Stomach (tissue), 8 donors: ENCODE measurements at regions not wholly inside any gene's neighbourhood (a gene's known extent, or its start where the extent isn't known, plus 50 kb on each side); places are given as distances from the start of the nearest gene placed in this dataset.

ENCODE experiments used
- DNase-seq, 2 donors: peaks; one replicate each; pipeline versions ENCODE4 v3.0.0 to v3.0.0-alpha.2; 2013 to 2019
- H3K27ac ChIP-seq, 5 donors: fragments of 200-600 bp in 4 of 5; sonication (generic) in 4 of 5; one replicate each; pipeline ENCODE4 v1.5.1; 2013 to 2019; ENCODE audit warnings: mild to moderate bottlenecking in 1 of 5, moderate library complexity in 1 of 5
- H3K27me3 ChIP-seq, 3 donors: fragments of 200-600 bp; sonication (generic); one replicate each; pipeline ENCODE4 v1.5.1; 2017 to 2019; ENCODE audit warnings: mixed run types in 1 of 3
- H3K36me3 ChIP-seq, 4 donors: fragments of 200-600 bp; sonication (generic); 1 replicate in 3 of 4; 2 replicates in 1 of 4; pipeline ENCODE4 v1.5.1; 2016 to 2019
- H3K4me1 ChIP-seq, 4 donors: fragments of 200-600 bp; sonication (generic); one replicate each; pipeline ENCODE4 v1.5.1; 2016 to 2019
- H3K4me3 ChIP-seq, 4 donors: fragments of 200-600 bp; sonication (generic) in 3 of 4; one replicate each; pipeline ENCODE4 v1.5.1; 2016 to 2019; ENCODE audit warnings: mild to moderate bottlenecking in 1 of 4
- H3K9me3 ChIP-seq, 4 donors: fragments of 200-600 bp; sonication (generic); one replicate each; pipeline ENCODE4 v1.5.1; 2016 to 2019
- CTCF ChIP-seq, 7 experiments: fragments of 450-650 bp in 4 of 7; fragments of 200-600 bp in 3 of 7; sonication (generic) in 3 of 7; IDR thresholded peaks; one replicate each; pipeline ENCODE4 v1.5.1; 2016 to 2019; ENCODE audit warnings: antibody characterized with exemption in 7 of 7, control low read depth in 2 of 7, mild to moderate bottlenecking in 1 of 7
- EP300 ChIP-seq: sonication (generic); formaldehyde crosslinking; IDR thresholded peaks from one replicate; pipeline ENCODE4 v1.6.1; 2017; ENCODE audit warnings: antibody characterized with exemption
- POLR2A ChIP-seq, 4 donors: fragments of 450-650 bp; IDR thresholded peaks; one replicate each; pipeline ENCODE4 v1.6.1; 2016; ENCODE audit warnings: antibody characterized with exemption in 4 of 4, control low read depth in 2 of 4, mild to moderate bottlenecking in 1 of 4, moderate library complexity in 1 of 4
- POLR2AphosphoS5 ChIP-seq, 3 donors: sonication (generic); formaldehyde crosslinking; IDR thresholded peaks; one replicate each; pipeline ENCODE4 v1.6.1; 2016; ENCODE audit warnings: antibody characterized with exemption in 3 of 3
- WGBS, 5 donors: extraction: QIAGEN DNeasy Blood & Tissue Kit in 3 of 5; methylation state at CpG; one replicate each; pipeline versions ENCODE4 v1.1.5 to v1.1.7; 2013 to 2018; 5-methylcytosine and 5-hydroxymethylcytosine counted together
- intact Hi-C: fragments of 100-400 bp; cut with DNase I; formaldehyde crosslinking; loops from one replicate; pipeline ENCODE4 v1.15.1; 2023; ENCODE audit warnings: low total_unique reads
- donor health status: healthy with polysubstance abuse.
- donor health status: Bipolar disorder and iron deficiency.
- donor health status: healthy.

DNA sequence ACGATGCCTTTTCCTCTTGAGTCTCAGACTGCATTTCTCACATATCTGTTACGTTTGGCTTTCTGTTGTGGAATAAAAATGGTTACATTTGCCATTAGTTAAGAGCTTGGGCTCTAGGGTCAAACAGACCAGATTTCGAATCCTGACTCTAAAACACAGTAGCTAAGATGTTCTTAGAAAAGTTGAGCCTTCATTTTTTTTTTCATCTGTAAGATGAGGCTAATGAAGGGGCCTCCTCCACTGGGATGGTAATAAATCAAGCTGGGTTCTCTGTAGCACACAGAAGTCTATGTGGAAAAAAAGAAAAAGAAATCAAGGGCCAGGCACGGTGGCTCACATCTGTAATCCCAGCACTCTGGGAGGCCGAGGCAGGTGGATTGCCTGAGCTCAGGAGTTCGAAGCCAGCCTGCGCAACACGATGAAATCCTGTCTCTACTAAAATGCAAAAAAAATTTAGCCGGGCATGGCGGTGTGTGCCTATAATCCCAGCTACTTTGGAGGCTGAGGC lies 49.9 kb upstream of the CAPRIN1 start:
- Histone ChIP-seq H3K9me3 (no peaks in the 10 kb centered on the region), H3K27me3 (peaks cover 0 to 13% (median 0%) of the 10 kb centered on the region in 3 donors), H3K27ac (no peak overlapping the region), H3K4me1 (peaks cover 0 to 15% (median 8%) of the 10 kb centered on the region in 4 donors), H3K4me3 (no peak overlapping the region), H3K36me3 (no peaks in the 10 kb centered on the region)
- no peak for DNase-seq
- TF ChIP-seq POLR2A (IDR thresholded peaks at IDR 0.05) (no peak), EP300 (no peak), CTCF (IDR thresholded peaks at IDR 0.05) (no peak), POLR2AphosphoS5 (IDR thresholded peaks at IDR 0.05) (no peak)
- WGBS, 5 donors: 81 to 88% (median 87%) methylated on average over 10 of the region's 10 CpGs
- intact Hi-C loops: no loop called here

DNA sequence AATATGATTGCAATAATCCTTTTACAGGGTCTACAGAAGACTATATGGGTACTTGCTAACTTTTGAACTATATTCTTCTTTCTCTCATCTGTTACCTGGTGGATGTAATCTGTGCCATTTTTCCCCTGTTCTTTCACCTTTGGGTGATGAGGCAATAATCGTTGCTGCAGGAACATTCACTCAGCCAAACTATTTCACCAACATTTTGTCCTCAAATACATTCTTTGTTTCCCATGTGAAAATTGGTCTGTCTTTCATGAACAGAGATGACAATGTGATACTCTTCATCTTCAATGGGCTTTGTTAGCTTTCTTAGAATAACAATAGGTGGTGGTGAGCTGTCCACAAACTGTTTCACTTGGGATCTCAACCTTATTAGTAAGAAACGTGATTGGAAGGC lies 52.1 kb upstream of the CAPRIN1 start:
- Histone ChIP-seq H3K27me3 (peaks cover 0 to 20% (median 0%) of the 10 kb centered on the region in 3 donors), H3K36me3 (no peaks in the 10 kb centered on the region), H3K4me3 (no peak overlapping the region), H3K9me3 (no peaks in the 10 kb centered on the region), H3K27ac (no peak overlapping the region), H3K4me1 (peaks cover 0 to 16% (median 9%) of the 10 kb centered on the region in 4 donors)
- DNase-seq: no peak
- intact Hi-C loops: loop anchor here (10.0 kb wide), 1 partner anchor 365 kb away; no protein-coding TSS in a partner anchor
- 51 to 65% (median 56%) methylated on average over 2 of the region's 2 CpGs for WGBS, 5 donors
- TF ChIP-seq EP300 (no peak), CTCF (IDR thresholded peaks at IDR 0.05) (no peak), POLR2AphosphoS5 (IDR thresholded peaks at IDR 0.05) (no peak), POLR2A (IDR thresholded peaks at IDR 0.05) (no peak)

- Histone ChIP-seq H3K36me3 (no peaks in the 10 kb centered on the region), H3K4me3 (peak overlapping the region in 1 of 4 donors; percentile 17), H3K9me3 (no peaks in the 10 kb centered on the region), H3K27me3 (peaks cover 0 to 20% (median 0%) of the 10 kb centered on the region in 3 donors), H3K4me1 (peaks cover 0 to 16% (median 9%) of the 10 kb centered on the region in 4 donors), H3K27ac (no peak overlapping the region)
- no peak for TF ChIP-seq POLR2A (IDR thresholded peaks at IDR 0.05)
- WGBS, 5 donors: 44 to 51% (median 48%) methylated on average over 7 of the region's 7 CpGs
- intact Hi-C loops: loop anchor here (10.0 kb wide), 1 partner anchor 367 kb away; no protein-coding TSS in a partner anchor
- peak in 1 of 2 donors; percentile 18 for DNase-seq
Measured at GRCh38 chr11:33997584-33998251, 53.8 kb upstream of the CAPRIN1 start.

DNA sequence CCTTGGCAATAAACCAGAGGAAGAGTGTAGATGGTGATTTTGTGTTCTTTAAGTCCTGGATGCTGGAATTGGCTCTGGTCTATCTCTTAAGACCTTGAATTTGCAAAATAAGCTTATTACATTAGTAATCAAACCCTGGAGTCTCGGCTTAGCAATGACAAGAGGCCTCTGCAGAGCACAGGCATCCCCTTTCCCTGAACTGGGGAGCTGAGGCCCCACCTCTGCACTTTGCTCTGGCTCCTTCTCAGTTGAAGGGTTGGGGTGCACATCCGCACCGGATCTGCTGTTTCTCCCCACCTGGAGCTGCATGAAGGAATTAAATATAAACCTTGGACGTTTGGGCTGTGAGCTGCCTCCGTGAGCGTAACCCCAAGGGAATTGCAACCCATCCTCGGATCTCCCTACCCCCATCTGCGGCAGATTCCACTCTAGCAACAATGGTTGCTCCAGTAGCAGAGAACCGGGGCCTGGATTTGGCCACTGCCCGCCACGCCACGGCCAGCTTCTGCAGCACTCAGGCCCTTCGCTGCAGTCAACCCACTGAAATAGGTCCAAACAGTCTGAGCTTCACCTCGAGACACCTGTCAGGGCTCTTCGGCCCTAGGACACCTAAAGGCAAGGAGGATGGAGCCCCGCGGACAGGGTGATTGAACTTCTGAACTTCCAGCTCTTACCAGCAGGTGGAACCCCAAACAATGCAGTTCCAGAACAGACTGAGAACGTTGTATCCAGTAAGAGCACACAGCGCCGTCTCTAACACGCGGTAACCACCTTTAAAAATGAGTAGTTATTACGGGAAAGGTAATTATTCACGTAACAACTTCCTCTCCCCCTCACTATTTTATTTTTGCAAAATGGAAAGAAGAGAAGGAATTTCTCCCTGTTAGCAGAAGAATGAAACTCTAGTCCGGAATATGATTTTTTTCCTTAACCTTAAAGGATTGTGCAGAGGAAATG lies 54.8 kb upstream of the CAPRIN1 start:
- Histone ChIP-seq H3K27me3 (peaks cover 0 to 20% (median 0%) of the 10 kb centered on the region in 3 donors), H3K36me3 (no peaks in the 10 kb centered on the region), H3K27ac (no peak overlapping the region), H3K4me3 (peak overlapping the region in 1 of 4 donors; percentile 17), H3K9me3 (no peaks in the 10 kb centered on the region), H3K4me1 (peaks cover 0 to 16% (median 9%) of the 10 kb centered on the region in 4 donors)
- intact Hi-C loops: loop anchor here (10.0 kb wide), 1 partner anchor 368 kb away; no protein-coding TSS in a partner anchor
- TF ChIP-seq POLR2AphosphoS5 (IDR thresholded peaks at IDR 0.05) (peak in 1 of 3 donors; percentile 62), CTCF (IDR thresholded peaks at IDR 0.05) (peak in 5 of 7 experiments; percentile 75 to 87 (median 81)), EP300 (no peak), POLR2A (IDR thresholded peaks at IDR 0.05) (no peak)
- WGBS, 5 donors: 15 to 25% (median 21%) methylated on average over 19 to 25 of the region's 25 CpGs
- DNase-seq: peak; percentile 77 to 89
